ENCODE measurements at regions not wholly inside any gene's neighbourhood (a gene's known extent, or its start where the extent isn't known, plus 50 kb on each side); places are given as distances from the start of the nearest gene placed in this dataset.

DNA sequence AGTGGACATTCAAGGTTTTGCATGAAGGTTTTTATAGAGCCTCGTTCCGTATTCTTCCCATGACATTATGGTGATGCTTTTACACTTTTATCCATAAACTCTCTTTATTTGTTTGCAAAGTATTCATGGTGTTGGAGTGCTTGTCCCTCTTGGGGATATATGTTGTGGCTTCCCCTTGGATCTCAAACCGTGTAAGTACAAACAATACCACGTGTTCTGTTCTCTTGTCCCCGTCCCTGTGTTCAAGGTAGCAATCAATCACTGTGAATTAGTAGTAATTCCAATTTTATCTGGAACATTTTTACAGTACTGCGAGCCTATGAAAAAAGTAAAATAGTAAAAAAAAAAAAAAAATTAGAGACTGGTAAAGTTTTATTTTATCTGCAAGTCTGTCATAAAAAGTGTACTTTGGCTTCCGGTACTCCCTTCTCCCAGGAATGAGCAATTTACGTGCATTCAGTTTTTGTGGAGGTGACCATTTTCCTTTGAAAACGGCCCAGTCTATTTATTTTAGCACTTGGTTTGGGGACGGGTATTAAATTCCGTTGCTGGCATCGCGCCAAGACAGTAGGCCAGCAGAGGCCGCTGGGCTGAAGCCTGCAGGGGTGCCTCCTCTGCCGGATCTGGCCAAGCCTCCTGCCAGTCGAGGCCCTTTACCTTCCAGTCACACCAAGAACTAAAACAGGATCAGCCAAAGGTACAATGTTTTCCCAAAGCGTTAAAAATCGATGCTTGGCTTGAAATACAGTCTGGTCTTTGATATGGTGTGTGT lies 175.7 kb downstream of the SOCS6 start:
- intact Hi-C loops (cut with micrococcal nuclease; ENCODE audit: unreplicated experiment) (no loop called here), in situ Hi-C loops (cut with HindIII; ENCODE audit: low pct_unique_long_range_greater_than_20kb, low sequenced_read_pairs) (no loop called here)
- no peaks in the 10 kb centered on the region; the same call in 1 of the 2 replicates for H3K36me3 ChIP-seq (ENCODE audit: control insufficient read depth, insufficient read depth, low read length)
- DNase-seq (ENCODE audit: low read depth, low spot score), result peak; percentile 52
- POLR2A ChIA-PET, result no interaction called here
- peak overlapping the region; percentile 98 for H3K27ac ChIP-seq (ENCODE audit: low read length)
- TF ChIP-seq, protein P1, sequence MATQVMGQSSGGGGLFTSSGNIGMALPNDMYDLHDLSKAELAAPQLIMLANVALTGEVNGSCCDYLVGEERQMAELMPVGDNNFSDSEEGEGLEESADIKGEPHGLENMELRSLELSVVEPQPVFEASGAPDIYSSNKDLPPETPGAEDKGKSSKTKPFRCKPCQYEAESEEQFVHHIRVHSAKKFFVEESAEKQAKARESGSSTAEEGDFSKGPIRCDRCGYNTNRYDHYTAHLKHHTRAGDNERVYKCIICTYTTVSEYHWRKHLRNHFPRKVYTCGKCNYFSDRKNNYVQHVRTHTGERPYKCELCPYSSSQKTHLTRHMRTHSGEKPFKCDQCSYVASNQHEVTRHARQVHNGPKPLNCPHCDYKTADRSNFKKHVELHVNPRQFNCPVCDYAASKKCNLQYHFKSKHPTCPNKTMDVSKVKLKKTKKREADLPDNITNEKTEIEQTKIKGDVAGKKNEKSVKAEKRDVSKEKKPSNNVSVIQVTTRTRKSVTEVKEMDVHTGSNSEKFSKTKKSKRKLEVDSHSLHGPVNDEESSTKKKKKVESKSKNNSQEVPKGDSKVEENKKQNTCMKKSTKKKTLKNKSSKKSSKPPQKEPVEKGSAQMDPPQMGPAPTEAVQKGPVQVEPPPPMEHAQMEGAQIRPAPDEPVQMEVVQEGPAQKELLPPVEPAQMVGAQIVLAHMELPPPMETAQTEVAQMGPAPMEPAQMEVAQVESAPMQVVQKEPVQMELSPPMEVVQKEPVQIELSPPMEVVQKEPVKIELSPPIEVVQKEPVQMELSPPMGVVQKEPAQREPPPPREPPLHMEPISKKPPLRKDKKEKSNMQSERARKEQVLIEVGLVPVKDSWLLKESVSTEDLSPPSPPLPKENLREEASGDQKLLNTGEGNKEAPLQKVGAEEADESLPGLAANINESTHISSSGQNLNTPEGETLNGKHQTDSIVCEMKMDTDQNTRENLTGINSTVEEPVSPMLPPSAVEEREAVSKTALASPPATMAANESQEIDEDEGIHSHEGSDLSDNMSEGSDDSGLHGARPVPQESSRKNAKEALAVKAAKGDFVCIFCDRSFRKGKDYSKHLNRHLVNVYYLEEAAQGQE (IDR thresholded peaks at IDR 0.05; ENCODE audit: insufficient read depth in 1 of 2, low read depth in 2 of 2, low read length in 1 of 2), result no peak
- TF ChIP-seq POLR2AphosphoS5 (IDR thresholded peaks at IDR 0.05; ENCODE audit: low read depth, low read length), result peak; percentile 40; the same call in 1 of the 2 replicates
- no peak for TF ChIP-seq SIN3A (IDR thresholded peaks at IDR 0.05; ENCODE audit: borderline replicate concordance, insufficient read depth, low read depth, low read length)
- TF ChIP-seq TCF7L2 (IDR thresholded peaks at IDR 0.05; ENCODE audit: low read depth, low read length), result peak; percentile 80
- TF ChIP-seq, protein P2, sequence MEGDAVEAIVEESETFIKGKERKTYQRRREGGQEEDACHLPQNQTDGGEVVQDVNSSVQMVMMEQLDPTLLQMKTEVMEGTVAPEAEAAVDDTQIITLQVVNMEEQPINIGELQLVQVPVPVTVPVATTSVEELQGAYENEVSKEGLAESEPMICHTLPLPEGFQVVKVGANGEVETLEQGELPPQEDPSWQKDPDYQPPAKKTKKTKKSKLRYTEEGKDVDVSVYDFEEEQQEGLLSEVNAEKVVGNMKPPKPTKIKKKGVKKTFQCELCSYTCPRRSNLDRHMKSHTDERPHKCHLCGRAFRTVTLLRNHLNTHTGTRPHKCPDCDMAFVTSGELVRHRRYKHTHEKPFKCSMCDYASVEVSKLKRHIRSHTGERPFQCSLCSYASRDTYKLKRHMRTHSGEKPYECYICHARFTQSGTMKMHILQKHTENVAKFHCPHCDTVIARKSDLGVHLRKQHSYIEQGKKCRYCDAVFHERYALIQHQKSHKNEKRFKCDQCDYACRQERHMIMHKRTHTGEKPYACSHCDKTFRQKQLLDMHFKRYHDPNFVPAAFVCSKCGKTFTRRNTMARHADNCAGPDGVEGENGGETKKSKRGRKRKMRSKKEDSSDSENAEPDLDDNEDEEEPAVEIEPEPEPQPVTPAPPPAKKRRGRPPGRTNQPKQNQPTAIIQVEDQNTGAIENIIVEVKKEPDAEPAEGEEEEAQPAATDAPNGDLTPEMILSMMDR (IDR thresholded peaks at IDR 0.05), result peak; percentile 46
- CTCF ChIA-PET, result no interaction called here
- peaks cover 43% of the 10 kb centered on the region for H3K4me1 ChIP-seq (ENCODE audit: control insufficient read depth, insufficient read depth, low read length)
- no peaks in the 10 kb centered on the region for H3K9me3 ChIP-seq (ENCODE audit: control insufficient read depth, insufficient read depth, low read depth, low read length)
- no peaks in the 10 kb centered on the region for H3K27me3 ChIP-seq (ENCODE audit: control insufficient read depth, insufficient read depth, low read length)
- peak; percentile 80 for ATAC-seq
- peak overlapping the region; percentile 32 to 55 for H3K4me3 ChIP-seq (ENCODE audit: low read depth in 2 of 2, low read length in 2 of 2)
- BruUV-seq (replicated peaks), result no TSS peak

DNA sequence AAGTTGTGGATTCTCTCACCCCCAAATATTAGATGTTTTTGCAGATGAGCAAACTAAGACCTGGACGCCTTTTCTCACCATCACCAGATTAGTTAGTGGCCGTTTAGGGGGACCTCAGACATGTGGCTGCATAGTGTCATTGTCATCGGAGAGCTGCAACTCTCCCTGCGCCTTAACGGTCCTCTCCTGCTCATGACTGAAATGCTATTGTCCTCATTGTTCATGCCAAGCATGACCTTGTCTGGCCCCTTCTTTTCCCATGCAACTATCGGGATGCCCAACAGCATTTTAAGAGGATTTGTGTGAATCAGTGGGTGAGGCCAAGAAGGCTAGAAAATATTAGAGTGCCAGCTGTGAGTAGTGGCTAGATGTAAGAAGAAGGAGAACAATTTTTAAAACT lies 174.2 kb downstream of the SOCS6 start:
- TF ChIP-seq SIN3A (IDR thresholded peaks at IDR 0.05; ENCODE audit: borderline replicate concordance, insufficient read depth, low read depth, low read length), result no peak
- TF ChIP-seq POLR2AphosphoS5 (IDR thresholded peaks at IDR 0.05; ENCODE audit: low read depth, low read length), result no peak
- TF ChIP-seq, protein P2 (IDR thresholded peaks at IDR 0.05), result no peak
- TF ChIP-seq TCF7L2 (IDR thresholded peaks at IDR 0.05; ENCODE audit: low read depth, low read length), result no peak
- TF ChIP-seq, protein P1 (IDR thresholded peaks at IDR 0.05; ENCODE audit: insufficient read depth in 1 of 2, low read depth in 2 of 2, low read length in 1 of 2), result no peak
- ATAC-seq, result no peak
- H3K36me3 ChIP-seq (ENCODE audit: control insufficient read depth, insufficient read depth, low read length), result no peaks in the 10 kb centered on the region
- no peaks in the 10 kb centered on the region for H3K27me3 ChIP-seq (ENCODE audit: control insufficient read depth, insufficient read depth, low read length)
- H3K4me1 ChIP-seq (ENCODE audit: control insufficient read depth, insufficient read depth, low read length), result peaks cover 34% of the 10 kb centered on the region
- H3K27ac ChIP-seq (ENCODE audit: low read length), result peak overlapping the region; percentile 98
- no peaks in the 10 kb centered on the region for H3K9me3 ChIP-seq (ENCODE audit: control insufficient read depth, insufficient read depth, low read depth, low read length)
- ChIA-PET CTCF (no interaction called here), POLR2A (no interaction called here)
- in situ Hi-C loops (cut with HindIII; ENCODE audit: low pct_unique_long_range_greater_than_20kb, low sequenced_read_pairs) (no loop called here), intact Hi-C loops (cut with micrococcal nuclease; ENCODE audit: unreplicated experiment) (no loop called here)
- DNase-seq (ENCODE audit: low read depth, low spot score), result no peak
- BruUV-seq (replicated peaks), result no TSS peak
- no peak overlapping the region for H3K4me3 ChIP-seq (ENCODE audit: low read depth in 2 of 2, low read length in 2 of 2)
